ENCODE measurements at regions not wholly inside any gene's neighbourhood (a gene's known extent, or its start where the extent isn't known, plus 50 kb on each side); places are given as distances from the start of the nearest gene placed in this dataset.

GRCh38 chr20:12316794-12317193, 399.1 kb downstream of the BTBD3 start:
- H3K9me3 ChIP-seq = no peaks in the 10 kb centered on the region
- no peak for TF ChIP-seq CTCF (IDR thresholded peaks at IDR 0.05)
- H3K4me1 ChIP-seq = no peaks in the 10 kb centered on the region
- H3K27me3 ChIP-seq = no peaks in the 10 kb centered on the region
- H3K27ac ChIP-seq = no peak overlapping the region
- ATAC-seq = no peak
- no peak for DNase-seq
- no peak overlapping the region for H3K4me3 ChIP-seq
- H3K36me3 ChIP-seq = no peaks in the 10 kb centered on the region
- intact Hi-C loops (cut with DNase I) = no loop called here

- no peak overlapping the region for H3K27ac ChIP-seq
- no peaks in the 10 kb centered on the region for H3K9me3 ChIP-seq
- intact Hi-C loops (cut with DNase I) = no loop called here
- DNase-seq (peak in 1 of 4 donors; percentile 11), ATAC-seq (no peak)
- H3K4me3 ChIP-seq = no peak overlapping the region
- H3K4me1 ChIP-seq = no peaks in the 10 kb centered on the region
- H3K36me3 ChIP-seq = no peaks in the 10 kb centered on the region
- no peak for TF ChIP-seq CTCF (IDR thresholded peaks at IDR 0.05)
- no peaks in the 10 kb centered on the region for H3K27me3 ChIP-seq
Observed at GRCh38 chr20:12317433-12317832, 399.7 kb downstream of the BTBD3 start.

- Histone ChIP-seq H3K4me1 (no peaks in the 10 kb centered on the region), H3K9me3 (no peaks in the 10 kb centered on the region), H3K36me3 (no peaks in the 10 kb centered on the region), H3K4me3 (no peak overlapping the region), H3K27me3 (no peaks in the 10 kb centered on the region), H3K27ac (no peak overlapping the region)
- TF ChIP-seq CTCF (IDR thresholded peaks at IDR 0.05) = no peak
- no peak for ATAC-seq
- no peak for DNase-seq
- intact Hi-C loops (cut with DNase I) = no loop called here
Observed at GRCh38 chr20:12318043-12318442, 400.4 kb downstream of the BTBD3 start.

GRCh38 chr20:12321736-12322135, 404.0 kb downstream of the BTBD3 start:
- intact Hi-C loops (cut with DNase I) = no loop called here
- no peak for ATAC-seq
- no peak for DNase-seq

GRCh38 chr20:12327205-12327604, 409.5 kb downstream of the BTBD3 start:
- Histone ChIP-seq H3K36me3 (no peaks in the 10 kb centered on the region), H3K9me3 (peaks cover 0 to 17% of the 10 kb centered on the region in 2 donors), H3K27ac (no peak overlapping the region), H3K27me3 (no peaks in the 10 kb centered on the region), H3K4me3 (no peak overlapping the region), H3K4me1 (no peaks in the 10 kb centered on the region)
- no peak for TF ChIP-seq CTCF (IDR thresholded peaks at IDR 0.05)
- DNase-seq (no peak), ATAC-seq (no peak)
- intact Hi-C loops (cut with DNase I) = no loop called here

More at GRCh38 chr20:12321736-12322135, 404.0 kb downstream of the BTBD3 start:
- no peaks in the 10 kb centered on the region for H3K9me3 ChIP-seq
- no peaks in the 10 kb centered on the region for H3K27me3 ChIP-seq
- TF ChIP-seq CTCF (IDR thresholded peaks at IDR 0.05) = no peak
- H3K27ac ChIP-seq = no peak overlapping the region
- H3K4me1 ChIP-seq = no peaks in the 10 kb centered on the region
- H3K36me3 ChIP-seq = no peaks in the 10 kb centered on the region
- no peak overlapping the region for H3K4me3 ChIP-seq

Measured in left lung (tissue), 4 donors.